ENCODE measurements at regions not wholly inside any gene's neighbourhood (a gene's known extent, or its start where the extent isn't known, plus 50 kb on each side); places are given as distances from the start of the nearest gene placed in this dataset.

DNA sequence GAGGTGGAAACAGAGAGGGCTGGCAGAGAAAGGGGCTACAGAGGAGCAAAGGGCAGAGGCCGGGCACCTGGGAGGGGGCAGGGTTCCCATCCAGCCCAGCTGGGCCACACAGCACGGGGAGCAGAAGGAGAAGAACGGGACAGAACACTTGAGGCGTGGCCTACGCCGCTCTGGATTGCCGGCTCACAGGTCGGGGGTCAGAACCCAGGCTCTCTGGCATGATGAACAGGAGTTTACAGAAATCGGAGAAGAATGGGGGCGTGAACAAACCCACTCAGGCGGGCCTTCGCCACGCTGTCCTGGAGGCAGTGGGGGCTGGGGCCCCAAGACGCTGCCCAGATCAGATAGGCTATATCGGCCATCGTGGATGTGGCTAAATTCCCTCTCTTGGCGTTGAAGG, 362.2 kb upstream of the SHH start:
- no peak for DNase-seq

DNA sequence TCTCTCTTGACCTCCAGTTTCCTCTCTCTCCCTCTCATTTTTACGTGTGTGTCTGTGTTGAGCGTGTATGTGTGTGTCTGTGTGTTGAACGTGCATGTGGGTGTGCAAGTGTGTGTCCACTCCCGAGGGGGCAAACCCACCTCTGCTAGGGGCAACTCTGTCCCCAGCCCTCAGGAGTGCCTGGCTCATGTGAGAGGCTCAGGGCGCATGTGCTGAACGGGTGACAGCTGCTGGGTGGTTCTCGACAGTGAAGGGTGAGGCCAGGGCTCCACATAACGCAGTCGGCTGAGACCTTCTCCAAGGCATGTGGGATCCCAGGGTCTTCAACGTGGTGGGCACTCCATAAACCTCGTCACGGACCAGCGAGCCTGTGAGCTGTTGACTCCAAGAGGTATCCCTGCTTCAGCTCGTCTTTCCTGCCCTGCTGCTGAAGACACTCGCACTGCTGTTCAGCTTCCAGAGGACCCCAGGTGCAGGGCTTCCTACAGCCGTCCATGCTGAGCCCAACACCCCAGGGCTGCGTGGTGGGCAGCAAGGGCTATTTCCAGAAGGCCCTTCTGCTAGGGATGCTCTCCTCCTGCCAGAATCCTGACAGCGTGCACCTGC, 361.6 kb upstream of the SHH start:
- DNase-seq, result no peak

GRCh38 chr7:156173346-156173745, 361.1 kb upstream of the SHH start:
- DNase-seq, result no peak

DNA sequence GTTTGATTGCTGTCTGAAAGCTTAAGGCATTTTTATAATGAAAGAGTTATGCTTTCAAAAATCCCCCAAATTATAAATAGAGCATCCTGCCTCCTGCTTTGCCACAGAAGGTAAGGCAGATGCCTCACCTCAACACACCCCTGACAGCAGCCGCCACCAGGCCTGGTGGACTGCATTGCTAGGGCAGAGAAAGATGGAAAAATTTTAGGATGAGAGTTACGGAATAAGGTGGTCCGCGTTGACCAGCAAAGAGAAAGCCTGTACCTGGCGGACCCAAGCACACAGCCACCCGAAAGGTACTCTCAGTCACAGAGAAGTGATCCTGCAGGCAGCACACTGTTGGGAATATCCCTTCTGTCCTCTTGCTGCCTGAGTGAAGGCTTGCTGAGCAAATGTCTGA, 360.4 kb upstream of the SHH start:
- DNase-seq, result no peak

DNA sequence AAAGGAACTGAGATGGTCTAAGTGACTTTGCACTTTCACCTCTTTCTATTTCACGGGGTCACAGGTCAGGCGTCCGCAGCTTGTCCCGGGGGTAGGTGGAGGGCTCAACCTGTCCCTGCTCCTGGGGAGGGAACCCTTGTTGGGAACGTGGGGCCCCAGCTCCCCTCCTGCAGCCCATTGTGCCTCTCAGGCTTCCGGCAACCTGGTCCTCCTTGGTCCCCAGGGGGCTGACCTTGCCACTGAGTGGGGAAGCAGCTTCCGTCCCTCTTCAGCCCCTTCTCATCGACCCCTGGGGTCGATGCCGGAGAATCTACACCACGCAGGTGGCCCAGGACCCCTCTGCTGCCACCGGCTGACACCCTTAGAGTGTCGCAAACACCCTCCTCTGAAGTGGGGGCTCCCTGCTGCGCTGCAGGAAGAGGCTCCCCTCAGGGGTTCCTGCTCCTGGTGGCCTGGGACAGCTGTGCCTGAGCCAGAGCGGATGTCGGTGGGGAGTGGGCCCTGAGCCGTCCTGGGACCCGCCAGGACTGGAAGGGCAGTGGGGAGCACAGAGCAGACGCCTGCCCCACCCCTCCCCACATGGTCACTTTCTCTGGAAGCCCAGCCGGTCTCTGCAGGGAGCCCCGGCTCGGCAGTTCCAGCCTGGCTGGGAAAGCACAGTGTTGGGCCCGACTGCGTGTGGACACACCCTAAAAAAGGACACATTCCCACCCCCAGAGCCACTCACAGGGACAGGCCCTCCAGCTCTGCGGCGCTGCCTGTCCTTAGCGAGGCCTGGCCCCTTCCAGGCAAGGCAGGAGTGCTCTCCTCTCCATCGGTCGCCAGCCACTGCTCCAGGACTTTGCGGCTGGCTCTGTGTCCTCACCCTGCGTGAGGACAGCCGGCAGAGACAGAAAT, 357.5 kb upstream of the SHH start:
- no peak for DNase-seq

- no peak for DNase-seq
Measured at GRCh38 chr7:156168434-156168833, 356.2 kb upstream of the SHH start.

DNA sequence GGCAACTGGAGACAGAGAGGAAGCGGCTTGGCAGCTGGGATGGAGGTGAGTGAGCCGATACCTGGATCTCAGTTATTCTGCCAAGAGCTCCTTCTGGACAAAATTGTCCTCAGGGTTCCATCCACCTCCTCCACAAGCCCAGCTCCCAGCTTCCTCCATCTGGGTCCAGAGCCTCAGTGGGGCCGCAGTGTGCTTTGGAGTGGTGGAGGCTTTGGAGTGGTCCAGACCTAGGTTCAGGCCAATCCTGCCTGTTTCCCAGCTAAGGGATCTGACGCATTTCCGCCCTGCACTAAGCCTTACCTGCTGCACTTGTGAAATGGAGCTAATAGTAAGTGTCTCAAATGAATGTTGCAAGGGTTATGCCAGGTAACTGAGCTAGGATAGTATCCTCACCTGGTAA, 355.7 kb upstream of the SHH start:
- DNase-seq, result no peak

- DNase-seq, result no peak
Measured at GRCh38 chr7:156167417-156167807, 355.1 kb upstream of the SHH start.

DNA sequence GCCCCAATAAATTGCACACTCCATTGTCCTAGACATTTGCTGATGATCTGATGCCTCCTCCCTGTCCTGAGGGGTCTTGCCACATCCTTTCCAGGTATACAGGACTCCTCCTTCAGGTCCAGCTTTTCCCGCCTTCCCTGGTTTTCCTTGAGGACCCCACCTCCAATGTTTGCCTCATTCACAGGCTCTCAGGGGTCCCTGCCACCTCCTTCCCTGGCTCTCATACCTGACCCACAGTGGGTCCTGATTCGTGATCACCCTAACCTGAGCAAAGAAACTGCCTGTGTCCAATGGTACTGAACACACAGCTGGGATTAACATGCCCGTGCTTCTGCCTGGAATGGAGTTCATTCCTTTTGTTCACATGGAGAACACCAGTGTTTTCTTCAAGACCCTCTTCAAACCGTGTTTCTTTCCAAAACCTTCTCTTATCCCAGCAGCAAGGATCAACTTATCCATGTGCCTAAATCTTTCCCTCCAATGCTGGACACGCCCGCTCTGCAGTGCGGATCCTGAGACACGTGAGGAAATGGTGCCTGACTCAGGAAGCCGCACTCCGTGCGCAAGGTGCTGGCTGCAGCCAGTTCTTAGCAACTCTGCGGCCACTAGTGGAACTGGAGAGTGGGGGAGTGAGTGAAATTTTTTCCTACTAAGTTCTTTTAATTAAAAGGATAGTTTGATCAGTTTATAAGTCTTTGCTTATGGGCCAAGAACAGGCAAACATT, 354.6 kb upstream of the SHH start:
- no peak for DNase-seq

GRCh38 chr7:156163747-156164146, 351.5 kb upstream of the SHH start:
- no peak for DNase-seq

GRCh38 chr7:156162451-156162850, 350.2 kb upstream of the SHH start:
- DNase-seq, result no peak

GRCh38 chr7:156160811-156161210, 348.5 kb upstream of the SHH start:
- no peak for DNase-seq

DNA sequence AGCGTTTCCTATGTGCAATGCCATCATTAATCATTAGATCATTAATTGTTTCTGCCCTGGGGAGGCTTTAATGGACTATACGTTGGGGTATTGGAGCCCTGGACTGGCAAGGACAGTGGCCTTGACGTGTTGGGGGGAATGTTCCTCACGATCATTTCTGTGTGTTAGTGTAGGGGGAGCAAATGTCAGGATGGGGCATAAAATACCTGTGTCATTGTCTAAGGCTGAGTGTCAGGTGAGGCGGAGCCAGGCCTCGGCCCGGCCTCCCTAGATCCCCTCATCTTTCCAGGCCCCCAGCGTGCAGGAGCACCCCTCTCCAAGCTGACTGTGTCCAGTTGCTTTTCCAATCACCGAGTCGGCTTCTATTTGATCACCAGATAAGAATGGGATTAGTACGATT, 346.4 kb upstream of the SHH start:
- DNase-seq, result no peak

- DNase-seq, result no peak
Measured at GRCh38 chr7:156158213-156158612, 345.9 kb upstream of the SHH start.

- DNase-seq, result no peak
Measured at GRCh38 chr7:156157409-156158012, 345.2 kb upstream of the SHH start.

DNA sequence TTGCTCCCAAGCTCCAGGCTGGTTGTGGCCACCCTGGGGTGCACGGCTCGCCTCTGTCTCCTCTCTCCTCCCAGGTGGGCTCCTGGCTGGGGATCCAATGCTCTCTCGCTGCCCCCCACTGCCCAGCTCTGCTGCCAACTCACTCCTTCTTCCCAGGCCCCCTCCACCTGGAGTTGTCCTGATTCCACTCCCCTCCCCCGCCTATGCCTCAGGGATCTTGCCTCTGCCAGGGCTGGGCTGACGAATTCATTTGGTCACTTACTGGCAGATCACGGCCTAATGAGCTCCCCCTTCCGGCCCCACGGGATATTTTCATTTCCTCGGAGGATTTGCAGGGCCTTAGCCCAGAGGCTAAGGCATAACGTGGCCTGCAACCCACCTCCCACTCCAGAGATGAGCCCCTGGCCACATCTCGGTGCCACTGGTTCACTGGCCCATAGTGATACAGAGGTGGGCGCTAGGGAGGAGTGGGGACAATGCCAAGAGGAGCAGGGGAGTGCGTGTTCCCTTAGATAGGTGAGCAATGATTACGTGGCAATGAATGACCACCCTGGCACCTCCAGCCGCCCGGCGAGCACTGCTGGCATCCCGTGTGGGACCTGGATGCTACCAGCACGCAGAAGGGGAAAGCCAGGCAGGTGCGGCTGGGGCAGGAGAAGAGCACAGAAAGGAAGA, 344.6 kb upstream of the SHH start:
- DNase-seq, result no peak

GRCh38 chr7:156155988-156156733, 343.9 kb upstream of the SHH start:
- no peak for DNase-seq

- DNase-seq, result no peak
Measured at GRCh38 chr7:156153590-156153989, 341.3 kb upstream of the SHH start.

DNA sequence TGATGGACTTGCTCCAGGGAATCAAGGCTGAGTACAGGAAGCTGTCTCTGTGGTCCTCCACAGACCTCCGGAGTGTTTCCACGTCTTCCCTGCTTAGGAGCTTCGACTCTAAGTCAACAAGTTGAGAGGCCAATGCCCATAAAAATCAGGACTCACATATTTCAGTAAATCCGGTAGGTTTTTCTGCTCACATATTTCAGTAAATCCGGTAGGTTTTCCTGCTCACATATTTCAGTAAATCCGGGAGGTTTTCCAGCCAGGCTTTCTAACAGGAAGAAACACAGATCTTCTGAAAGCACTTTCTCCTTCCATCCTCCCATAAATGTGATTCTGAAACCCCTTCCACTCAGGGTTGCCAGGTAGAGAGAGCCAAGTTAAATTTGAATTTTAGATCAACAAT, 340.1 kb upstream of the SHH start:
- DNase-seq, result no peak

DNA sequence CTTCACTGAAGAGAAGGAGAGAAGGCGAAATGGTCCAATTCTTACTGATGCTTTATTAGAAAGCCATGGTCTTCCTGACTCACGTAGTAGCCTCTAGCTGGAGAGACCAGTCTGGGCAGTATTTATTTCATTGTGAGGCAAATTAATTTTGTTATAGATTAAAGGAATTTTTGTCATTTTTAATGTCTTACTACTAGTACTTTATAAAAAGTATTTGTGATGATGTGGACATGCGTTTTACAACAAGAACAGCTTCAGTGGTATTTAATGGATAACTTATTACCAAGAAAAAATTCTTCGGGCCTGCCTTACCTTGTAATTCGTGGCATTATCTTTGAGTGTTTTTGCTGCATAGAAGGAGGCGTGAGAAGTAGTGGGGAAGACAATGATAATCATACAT, 339.4 kb upstream of the SHH start:
- DNase-seq, result no peak

- no peak for DNase-seq
Measured at GRCh38 chr7:156151078-156151477, 338.8 kb upstream of the SHH start.

- DNase-seq, result no peak
Measured at GRCh38 chr7:156148995-156149394, 336.7 kb upstream of the SHH start.
